HepG2 (cell line): ENCODE measurements at regions not wholly inside any gene's neighbourhood (a gene's known extent, or its start where the extent isn't known, plus 50 kb on each side); places are given as distances from the start of the nearest gene placed in this dataset.

ENCODE experiments used
- ATAC-seq: fragments of 200-7000 bp; cut with Tn5 transposase; 3 replicates; pipeline ENCODE4 v1.9.1; 2020; ENCODE audit warnings: mild to moderate bottlenecking, moderate library complexity
- BruUV-seq: library from RNA; stranded (reverse); fragments of 400-500 nt; replicated peaks from 2 replicates; lab custom pipeline; 2021; lab: Mats Ljungman, UMichigan
- CTCF ChIA-PET: fragments of 300-600 bp; formaldehyde crosslinking; extraction: SDS; loops from one replicate; lab custom pipeline; 2021; ENCODE audit warnings: low total read pairs, inconsistent platforms, low intra/inter-chr PET ratio; lab: Yijun Ruan, JAX
- POLR2A ChIA-PET: fragments of 350-600 bp; sonication (Branson Sonifier 250); formaldehyde crosslinking; loops from one replicate; lab custom pipeline; 2020; ENCODE audit warnings: antibody characterized with exemption, inconsistent platforms; lab: Yijun Ruan, JAX
- DNase-seq: peaks from one replicate; pipeline ENCODE4 v3.0.0-alpha.2; 2015; ENCODE audit warnings: low spot score
- FAIRE-seq: peaks from 3 replicates; lab custom pipeline; 2011; peaks lifted over from hg19 to GRCh38; lab: Jason Lieb, UNC
- H2AFZ ChIP-seq: one replicate; pipeline ENCODE4 v1.6.1; 2011; ENCODE audit warnings: low read length, inconsistent platforms
- H3K27ac ChIP-seq: fragments of 300-600 bp; 3 replicates; pipeline ENCODE4 v1.8.0; 2011; ENCODE audit warnings: mixed run types, mild to moderate bottlenecking, mixed read lengths, low read length, inconsistent platforms; ENCODE audit not compliant: insufficient read depth; ENCODE audit errors: extremely low read length
- H3K27me3 ChIP-seq, 2 experiments: fragments of 200-600 bp in 1 of 2; 2 replicates in 1 of 2; 3 replicates in 1 of 2; pipeline versions ENCODE4 v1.6.0 to v1.8.0; 2011; ENCODE audit warnings: low read length in 2 of 2, mild to moderate bottlenecking in 2 of 2, moderate library complexity in 2 of 2, inconsistent platforms in 1 of 2; ENCODE audit not compliant: insufficient read depth in 2 of 2, control insufficient read depth in 1 of 2
- H3K36me3 ChIP-seq, 2 experiments: fragments of 200-600 bp in 1 of 2; replicated peaks in 1 of 2; 2 replicates in 1 of 2; 3 replicates in 1 of 2; pipeline versions ENCODE4 v1.5.1 to v1.8.0; 2011; ENCODE audit warnings: low read length in 2 of 2, inconsistent platforms in 1 of 2; ENCODE audit not compliant: insufficient read depth in 2 of 2, control insufficient read depth in 1 of 2
- H3K4me1 ChIP-seq: 2 replicates; pipeline ENCODE4 v1.5.1; 2012; ENCODE audit warnings: low read length, inconsistent platforms; ENCODE audit not compliant: insufficient read depth
- H3K4me2 ChIP-seq: 2 replicates; pipeline ENCODE4 v1.6.0; 2011; ENCODE audit warnings: low read depth, low read length, inconsistent platforms
- H3K4me3 ChIP-seq, 3 experiments: fragments of 200-600 bp in 1 of 3; sonication (generic), shearing (Covaris generic) in 1 of 3; replicated peaks in 1 of 3; 2 replicates each; pipeline ENCODE4 v1.5.1; 2011 to 2016; ENCODE audit warnings: low read length in 3 of 3, inconsistent platforms in 2 of 3, low read depth in 2 of 3, mild to moderate bottlenecking in 2 of 3, control low read depth in 1 of 3, mixed read lengths in 1 of 3; ENCODE audit not compliant: insufficient read depth in 1 of 3
- H3K79me2 ChIP-seq: one replicate; pipeline ENCODE4 v1.6.1; 2011; ENCODE audit warnings: low read length, inconsistent platforms; ENCODE audit not compliant: insufficient read depth
- H3K9ac ChIP-seq: 2 replicates; pipeline ENCODE4 v1.6.0; 2011; ENCODE audit warnings: mild to moderate bottlenecking, low read depth, low read length, inconsistent platforms; ENCODE audit not compliant: insufficient read depth
- H3K9me3 ChIP-seq: 2 replicates; pipeline ENCODE4 v1.5.1; 2012; ENCODE audit warnings: mild to moderate bottlenecking, low read length
- H4K20me1 ChIP-seq: 2 replicates; pipeline ENCODE4 v1.6.0; 2011; ENCODE audit warnings: inconsistent platforms, mild to moderate bottlenecking, low read length, moderate library complexity; ENCODE audit not compliant: insufficient read depth
- ASH2L ChIP-seq: fragments of 300-600, 200-600 bp; sonication (generic); IDR thresholded peaks from 2 replicates; pipeline ENCODE4 v1.7.0; 2017; ENCODE audit warnings: low read depth, mild to moderate bottlenecking, moderate library complexity, mixed read lengths, low read length; ENCODE audit not compliant: insufficient read length
- ELF1 ChIP-seq: sonication (generic); formaldehyde crosslinking; IDR thresholded peaks from 2 replicates; pipeline ENCODE4 v1.4.0; 2020; ENCODE audit warnings: missing genetic modification reagents
- ETV5 ChIP-seq: IDR thresholded peaks from 2 replicates; pipeline ENCODE4 v1.6.1; 2018; ENCODE audit warnings: missing biosample characterization, missing genetic modification reagents, inconsistent platforms, borderline replicate concordance
- HBP1 ChIP-seq: IDR thresholded peaks from 2 replicates; pipeline ENCODE4 v1.6.1; 2016; ENCODE audit warnings: low read depth, control low read depth
- IKZF1 ChIP-seq: fragments of 450-650 bp; IDR thresholded peaks from 2 replicates; pipeline ENCODE4 v1.7.1; 2016
- MAFK ChIP-seq, 2 experiments: IDR thresholded peaks in 1 of 2; conservative IDR thresholded peaks in 1 of 2; 2 replicates each; pipeline ENCODE4 v1.6.1; 2011; ENCODE audit warnings: improper control_type of control experiment in 2 of 2, low read length in 2 of 2
- NCOA1 ChIP-seq: sonication (generic); formaldehyde crosslinking; IDR thresholded peaks from 2 replicates; pipeline ENCODE4 v1.9.0; 2021; ENCODE audit warnings: missing genetic modification reagents
- THAP7 ChIP-seq: sonication (generic); formaldehyde crosslinking; IDR thresholded peaks from 2 replicates; pipeline ENCODE4 v1.8.1; 2023; ENCODE audit warnings: mild to moderate bottlenecking, missing genetic modification reagents
- ZNF280B ChIP-seq: sonication (generic); formaldehyde crosslinking; IDR thresholded peaks from 2 replicates; pipeline ENCODE4 v1.5.0; 2020; ENCODE audit warnings: missing genetic modification reagents, mild to moderate bottlenecking, borderline replicate concordance
- ZNF556 ChIP-seq: sonication (generic); formaldehyde crosslinking; IDR thresholded peaks from 2 replicates; pipeline ENCODE4 v1.4.0; 2020; ENCODE audit warnings: mild to moderate bottlenecking, missing genetic modification reagents, borderline replicate concordance
- ZSCAN30 ChIP-seq: sonication (generic); formaldehyde crosslinking; IDR thresholded peaks from 2 replicates; pipeline ENCODE4 v1.5.0; 2020; ENCODE audit warnings: mild to moderate bottlenecking, missing genetic modification reagents
- WGBS: methylation state at CpG from one replicate; pipeline ENCODE4 v1.1.6; 2017; ENCODE audit warnings: low lambda C conversion rate; 5-methylcytosine and 5-hydroxymethylcytosine counted together
- in situ Hi-C: cut with HindIII; loops from 2 replicates; pipeline ENCODE4 v1.10.0; 2017; ENCODE audit warnings: low pct_unique_long_range_greater_than_20kb; ENCODE audit not compliant: extremely low pct_ligation_motif_present
- intact Hi-C: fragments of 100-400 bp; cut with micrococcal nuclease; formaldehyde crosslinking; loops from one replicate; pipeline ENCODE4 v1.10.0; 2022; ENCODE audit not compliant: unreplicated experiment

DNA sequence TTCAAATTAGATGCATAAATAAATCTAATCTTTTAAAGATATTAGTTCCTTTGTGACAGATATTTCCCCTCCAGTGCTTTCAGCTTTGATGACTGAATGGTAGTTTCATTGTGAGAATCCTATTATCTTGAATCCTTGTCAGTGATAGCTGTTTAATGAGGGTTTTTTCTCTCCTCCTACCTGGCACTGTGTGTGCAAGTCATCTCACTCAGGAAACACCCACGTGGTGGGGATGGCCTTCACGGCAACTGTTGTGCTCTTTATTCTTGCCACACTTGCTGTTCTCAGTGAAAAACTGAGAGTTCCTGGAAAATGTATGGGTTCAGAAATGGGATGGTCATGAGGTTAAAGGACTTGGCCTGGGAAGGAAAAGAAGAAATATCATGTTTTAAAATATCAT is 129.9 kb downstream of the SPRY1 start:
- TF ChIP-seq ZSCAN30 (CRISPR knock-in tag), result no peak
- TF ChIP-seq THAP7 (CRISPR knock-in tag), result no peak
- no peak for TF ChIP-seq ELF1
- no peak for TF ChIP-seq HBP1 (CRISPR knock-in tag)
- TF ChIP-seq NCOA1, result no peak
- H2AFZ ChIP-seq, result no peak overlapping the region
- in situ Hi-C loops (no loop called here), intact Hi-C loops (no loop called here)
- no peak overlapping the region for H3K4me2 ChIP-seq
- no peak overlapping the region for H3K9ac ChIP-seq
- H4K20me1 ChIP-seq, result no peaks in the 10 kb centered on the region
- H3K27ac ChIP-seq, result no peak overlapping the region
- ATAC-seq (no peak), FAIRE-seq (no peak), DNase-seq (no peak)
- no TSS peak for BruUV-seq
- H3K27me3 ChIP-seq, result no peaks in the 10 kb centered on the region
- H3K9me3 ChIP-seq, result no peaks in the 10 kb centered on the region
- H3K36me3 ChIP-seq, result no peaks in the 10 kb centered on the region
- H3K4me3 ChIP-seq, result no peak overlapping the region
- peaks cover 38% of the 10 kb centered on the region for H3K4me1 ChIP-seq
- 86% methylated on average over 2 of the region's 2 CpGs for WGBS
- POLR2A ChIA-PET, result no interaction called here
- no peaks in the 10 kb centered on the region for H3K79me2 ChIP-seq
- CTCF ChIA-PET, result no interaction called here

DNA sequence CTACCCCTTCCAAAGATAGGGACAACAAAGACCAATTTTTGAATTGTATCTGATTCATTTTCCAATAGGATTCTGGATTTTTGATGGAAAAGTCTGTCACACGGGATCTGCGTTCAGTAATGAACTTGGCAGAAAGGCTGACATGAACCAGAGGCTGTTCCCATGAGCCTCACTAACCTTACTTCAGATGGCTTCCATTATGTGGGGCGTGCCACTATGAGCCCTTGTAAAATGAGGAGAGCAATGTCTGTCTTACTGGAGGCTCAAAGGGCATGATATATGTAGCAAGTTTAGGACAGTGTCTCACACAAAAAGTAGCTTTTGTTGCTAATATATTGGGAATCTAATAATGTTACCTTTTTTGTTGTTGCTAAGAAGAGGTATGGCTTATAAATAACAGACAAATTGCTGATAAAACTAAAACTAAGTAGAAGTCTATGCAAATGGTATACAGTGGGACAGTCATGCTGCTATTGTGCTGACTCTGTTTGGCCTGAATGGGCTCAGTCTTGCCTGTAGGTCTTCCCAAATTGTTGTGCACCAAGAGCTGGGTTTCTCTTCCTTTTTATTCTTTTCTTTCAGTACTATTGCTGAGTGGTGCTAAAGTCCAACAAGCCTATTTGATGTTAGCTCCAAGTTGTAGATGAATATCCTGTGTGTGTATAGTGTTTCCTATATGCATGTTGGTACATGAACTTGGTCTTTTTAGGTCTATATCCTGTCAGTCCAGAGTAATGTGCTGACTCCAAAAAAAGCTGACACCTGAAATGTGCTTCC is 132.1 kb downstream of the SPRY1 start:
- H3K9ac ChIP-seq, result no peak overlapping the region
- no peaks in the 10 kb centered on the region for H3K27me3 ChIP-seq
- H3K4me1 ChIP-seq, result peaks cover 38% of the 10 kb centered on the region
- BruUV-seq, result no TSS peak
- intact Hi-C loops (no loop called here), in situ Hi-C loops (no loop called here)
- peak; percentile 92 for ATAC-seq
- POLR2A ChIA-PET, result interaction anchor here (0.9 to 2.1 kb wide), 7 partner anchors 9 to 121 kb away, joined by 3 to 16 read pairs (median 3); no protein-coding TSS in a partner anchor
- peak overlapping the region; percentile 58 for H3K4me2 ChIP-seq
- 0 out of 5 replicates have a peak, but pooled peaks cover 0 to 1% of the 10 kb centered on the region in 2 experiments for H3K36me3 ChIP-seq
- DNase-seq, result peak; percentile 80
- CTCF ChIA-PET, result no interaction called here
- no peaks in the 10 kb centered on the region for H3K9me3 ChIP-seq
- 63% methylated on average over 3 of the region's 3 CpGs for WGBS
- H4K20me1 ChIP-seq, result no peaks in the 10 kb centered on the region
- H3K4me3 ChIP-seq, result no peak overlapping the region; a peak in 1 of 6 replicates
- H2AFZ ChIP-seq, result no peak overlapping the region
- no peak overlapping the region for H3K27ac ChIP-seq
- FAIRE-seq, result peak; percentile 56
- no peaks in the 10 kb centered on the region for H3K79me2 ChIP-seq
- TF ChIP-seq ETV5 (peak; percentile 44; the same call in 1 of the 2 replicates), ZNF556 (CRISPR knock-in tag) (no peak), IKZF1 (no peak), ASH2L (peak; percentile 32), ZNF280B (CRISPR knock-in tag) (no peak), MAFK (conservative IDR thresholded peaks at IDR 0.05 in 1 of 2, IDR thresholded peaks at IDR 0.05 in 1 of 2; ENCODE audit: low read length in 2 of 2) (peak; percentile 78 to 84; a peak in 3 of 4 replicates)
